ENCODE measurements at regions not wholly inside any gene's neighbourhood (a gene's known extent, or its start where the extent isn't known, plus 50 kb on each side); places are given as distances from the start of the nearest gene placed in this dataset.

DNA sequence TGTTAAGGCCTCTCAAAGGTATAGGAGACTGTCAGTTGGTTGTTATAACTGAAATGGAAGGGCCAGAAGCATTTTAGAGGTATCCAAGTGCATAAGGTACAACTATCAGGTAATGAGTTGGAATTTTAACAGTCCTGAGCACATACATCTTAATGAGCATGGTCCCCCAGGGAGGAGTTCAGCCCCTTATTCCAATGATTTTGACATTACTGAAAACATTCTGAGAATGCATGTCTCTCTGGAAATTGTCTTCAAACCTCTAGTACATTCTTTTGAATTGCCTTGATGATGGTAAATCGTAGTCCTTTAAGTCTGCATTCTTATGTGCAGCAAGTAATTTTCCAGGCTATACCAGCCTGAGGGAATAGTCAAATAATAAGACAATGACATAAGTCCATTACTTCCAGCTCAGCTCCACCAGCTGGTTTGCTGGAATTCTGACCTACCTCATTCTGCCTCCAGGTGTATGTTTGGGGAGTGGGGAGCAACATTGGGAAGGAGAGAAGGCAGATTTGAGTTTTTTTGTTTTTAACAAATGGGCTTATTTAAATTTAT lies 239.2 kb downstream of the MSRB3 start:
- FAIRE-seq: no peak

DNA sequence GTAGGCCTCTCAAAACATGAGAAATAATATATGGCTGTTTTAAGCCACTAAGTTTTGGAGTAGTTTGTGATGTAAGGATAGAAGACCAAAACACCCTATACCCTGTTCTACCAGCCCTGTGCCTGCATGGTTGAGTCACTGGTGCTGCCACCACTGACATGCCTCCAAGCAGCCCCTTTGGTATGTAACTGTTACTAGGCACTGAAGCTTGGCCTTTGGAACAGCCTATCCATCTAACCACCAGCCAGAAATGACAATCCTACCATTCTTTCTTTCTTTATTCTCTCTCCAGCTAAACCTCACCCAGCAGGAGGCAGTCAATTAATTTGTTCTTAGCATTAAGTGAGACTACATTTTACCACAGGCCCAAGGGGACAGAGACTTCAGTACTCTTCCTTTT lies 240.3 kb downstream of the MSRB3 start:
- FAIRE-seq: no peak

DNA sequence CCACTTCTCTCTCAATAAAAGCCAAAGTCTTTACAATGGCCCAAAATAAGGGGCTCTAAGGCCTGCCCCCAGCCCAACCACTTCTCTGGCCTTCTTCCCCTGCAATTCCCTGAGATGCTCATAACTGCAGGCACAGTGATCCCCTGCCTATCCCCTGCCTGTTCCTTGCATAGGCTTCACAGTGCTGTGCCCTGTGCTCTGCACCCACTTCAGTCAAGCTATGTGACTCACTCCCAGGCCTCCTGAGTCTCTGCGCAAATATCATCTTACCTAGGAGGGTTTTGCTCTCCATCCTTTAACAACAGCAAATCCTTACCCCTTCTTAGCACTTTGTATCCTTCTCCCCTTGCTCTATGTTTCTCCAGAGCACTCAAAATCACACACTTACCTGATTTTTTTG lies 242.2 kb downstream of the MSRB3 start:
- no peak for FAIRE-seq

DNA sequence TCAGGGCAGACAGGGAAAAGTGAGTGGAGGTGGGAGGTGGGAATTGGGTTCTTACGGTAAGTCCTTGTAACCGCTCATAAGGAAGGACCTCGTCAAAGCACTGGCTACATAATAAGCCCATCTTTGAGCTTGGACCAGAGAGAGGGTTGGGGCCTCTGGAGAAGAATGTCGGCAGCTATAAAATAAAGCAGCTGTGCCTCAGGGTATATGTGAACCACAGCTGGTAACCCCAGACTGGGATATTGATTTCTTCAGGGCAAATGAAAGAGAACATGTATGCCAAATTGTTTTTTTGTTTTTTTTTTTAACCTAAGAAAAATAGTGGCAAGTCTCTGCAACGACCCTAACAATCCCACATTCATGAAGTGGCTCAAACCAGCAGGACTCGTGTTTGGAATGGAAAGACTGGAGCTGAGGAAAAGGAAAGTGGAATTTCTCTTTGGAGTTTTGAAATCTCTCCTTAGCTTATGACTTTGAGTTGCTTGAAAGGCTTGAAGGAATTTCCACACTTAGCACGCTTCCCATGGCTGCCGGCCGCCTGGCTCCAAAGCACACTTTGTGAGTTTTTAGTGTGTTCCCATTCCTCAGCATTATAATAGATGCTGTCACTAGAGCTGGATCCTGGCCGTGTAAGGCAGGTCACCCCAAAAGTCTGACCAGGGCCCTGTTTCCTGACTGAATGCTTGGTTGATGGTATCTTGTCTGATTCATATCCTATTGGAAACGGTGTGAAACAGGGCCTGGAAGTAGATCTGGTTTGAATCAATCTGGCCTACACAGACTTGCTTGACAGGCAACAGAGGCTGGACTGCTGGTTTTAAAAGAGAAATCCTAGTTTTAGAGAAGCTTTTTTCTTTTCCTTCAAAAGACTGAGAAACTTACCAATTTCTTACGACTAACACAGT lies 244.7 kb downstream of the MSRB3 start:
- no peak for FAIRE-seq

DNA sequence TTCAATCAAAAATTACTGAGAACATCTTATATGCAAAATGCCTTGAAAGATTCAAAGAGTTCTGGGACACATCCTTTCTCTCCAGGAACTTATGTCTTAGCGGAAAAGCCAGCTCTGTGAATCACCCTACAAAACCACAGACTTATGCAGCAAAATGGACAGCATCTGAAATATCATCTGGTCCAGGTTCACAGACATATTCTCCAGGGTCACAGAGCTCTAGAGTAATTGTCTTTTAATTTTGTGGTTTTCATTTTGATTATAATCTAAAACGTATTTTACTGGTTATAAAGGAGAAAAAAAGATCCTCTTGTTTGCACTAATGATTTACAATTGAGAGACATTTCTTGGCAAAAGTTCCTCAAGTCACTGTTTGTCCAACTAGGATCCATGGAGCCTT lies 246.2 kb downstream of the MSRB3 start:
- no peak for FAIRE-seq

DNA sequence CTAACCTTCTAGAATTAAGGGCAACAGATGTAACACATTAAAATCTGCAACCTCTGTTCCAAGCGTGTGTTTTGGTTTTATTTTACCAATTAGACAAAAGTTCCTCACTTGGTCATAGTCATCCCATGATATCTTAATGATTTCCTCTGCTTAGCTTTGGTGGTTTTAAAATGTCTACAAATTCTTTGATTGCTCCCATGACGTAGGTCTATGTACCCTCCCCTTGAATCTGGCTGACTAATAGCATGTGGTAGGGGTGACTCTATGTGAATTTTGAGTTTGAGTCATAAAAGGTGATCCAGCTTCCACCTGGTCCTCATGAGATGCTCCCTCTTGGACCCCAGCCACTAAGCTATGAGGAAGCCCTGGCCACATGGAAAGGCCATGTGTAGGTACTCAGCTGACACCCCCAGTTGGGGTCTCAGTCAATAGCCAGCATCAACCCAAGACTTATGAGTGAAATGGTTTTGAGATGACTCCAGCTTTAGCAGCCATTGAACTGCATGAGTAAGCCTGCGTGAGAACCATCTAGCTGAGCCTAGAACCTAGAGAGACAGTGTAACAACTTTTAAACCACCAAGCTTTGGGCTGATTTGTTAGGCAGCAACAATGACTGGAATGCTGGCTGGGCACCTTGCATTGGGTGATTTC lies 247.1 kb downstream of the MSRB3 start:
- FAIRE-seq: no peak

DNA sequence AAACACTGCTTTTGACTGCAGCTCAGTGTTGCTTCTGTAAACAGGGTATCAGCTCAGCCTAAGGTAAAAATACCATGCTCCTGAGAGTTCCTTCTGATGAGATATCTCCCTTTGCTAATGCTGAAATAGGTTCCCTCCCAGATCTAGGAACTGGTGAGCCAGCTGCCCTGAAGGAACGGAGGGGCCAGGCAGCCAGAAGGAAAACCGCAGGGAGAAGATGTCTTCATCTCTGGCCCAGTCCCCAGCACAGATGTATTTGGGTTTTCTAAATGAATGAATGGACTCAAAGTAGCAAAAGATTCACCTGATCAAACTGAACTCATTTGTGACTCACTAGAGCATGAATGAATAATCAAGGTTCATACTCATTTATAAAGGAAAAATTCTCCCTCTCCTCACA lies 247.8 kb downstream of the MSRB3 start:
- FAIRE-seq: no peak

DNA sequence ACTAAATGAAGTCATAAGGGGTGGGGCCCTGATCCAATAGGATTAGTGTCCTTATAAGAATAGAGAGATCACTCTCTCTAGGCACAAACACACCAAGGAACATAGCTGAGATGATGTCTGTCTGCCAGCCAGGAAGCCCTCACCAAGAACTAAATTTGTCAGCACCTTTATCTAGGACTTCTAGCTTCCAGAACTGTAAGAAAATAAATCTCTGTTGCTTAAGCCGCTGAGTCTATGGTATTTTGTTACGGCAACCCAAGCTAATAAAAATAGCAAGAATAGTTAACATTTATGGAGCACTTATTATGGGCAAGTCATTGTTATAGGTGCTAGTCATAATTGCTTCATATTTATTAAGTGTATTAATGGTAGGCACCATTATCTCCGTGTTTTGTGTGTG lies 249.6 kb downstream of the MSRB3 start:
- FAIRE-seq: no peak

DNA sequence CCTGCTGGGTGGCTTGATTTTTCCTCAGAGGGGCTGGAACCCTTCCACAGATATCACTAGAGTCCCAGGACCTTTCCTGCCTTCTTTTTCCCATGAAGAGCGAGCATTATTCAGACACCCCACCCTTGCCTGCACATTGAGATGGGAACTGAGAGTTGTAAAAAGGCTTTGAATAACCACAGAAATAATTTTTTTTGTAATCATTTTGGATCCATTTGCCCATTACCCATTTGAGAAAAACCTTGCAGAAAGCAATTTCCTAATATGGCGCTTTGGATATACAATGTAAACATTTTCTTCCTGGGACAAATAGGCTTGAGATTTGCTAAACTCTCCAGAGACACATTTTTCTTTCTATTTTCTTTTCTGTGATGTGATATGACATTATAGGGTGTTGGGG lies 250.6 kb downstream of the MSRB3 start:
- no peak for FAIRE-seq

DNA sequence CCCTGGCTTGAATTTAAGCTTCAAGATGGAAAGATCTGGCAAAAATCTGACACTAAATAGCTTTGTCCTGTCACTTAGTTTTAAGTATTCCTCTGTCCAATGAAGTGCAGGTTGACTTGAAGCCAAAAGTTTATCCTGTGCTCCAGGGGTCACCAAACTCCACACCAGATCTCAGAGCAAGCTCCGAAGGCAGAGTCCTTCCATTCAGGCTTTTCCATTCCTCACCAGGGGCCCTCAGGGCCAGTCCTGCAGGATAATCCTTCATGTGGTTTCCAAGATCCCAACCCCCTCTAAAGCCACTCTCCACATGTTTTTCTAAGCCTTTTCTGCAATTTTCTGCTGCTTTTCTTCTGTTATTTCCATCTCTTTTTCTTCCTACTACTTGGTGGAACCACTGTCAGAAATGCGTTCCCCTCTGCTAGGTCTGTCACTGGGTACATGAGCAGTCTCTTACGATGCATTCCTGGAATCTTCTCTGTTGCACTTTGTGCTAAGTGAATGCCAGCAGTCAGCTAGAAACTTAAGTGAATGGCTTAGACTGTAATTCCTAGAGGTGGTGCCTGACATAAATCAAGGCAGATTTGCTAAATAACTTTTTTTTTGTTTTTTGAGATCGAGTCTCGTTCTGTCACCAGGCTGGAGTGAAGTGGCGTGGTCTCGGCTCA lies 251.4 kb downstream of the MSRB3 start:
- FAIRE-seq: no peak

DNA sequence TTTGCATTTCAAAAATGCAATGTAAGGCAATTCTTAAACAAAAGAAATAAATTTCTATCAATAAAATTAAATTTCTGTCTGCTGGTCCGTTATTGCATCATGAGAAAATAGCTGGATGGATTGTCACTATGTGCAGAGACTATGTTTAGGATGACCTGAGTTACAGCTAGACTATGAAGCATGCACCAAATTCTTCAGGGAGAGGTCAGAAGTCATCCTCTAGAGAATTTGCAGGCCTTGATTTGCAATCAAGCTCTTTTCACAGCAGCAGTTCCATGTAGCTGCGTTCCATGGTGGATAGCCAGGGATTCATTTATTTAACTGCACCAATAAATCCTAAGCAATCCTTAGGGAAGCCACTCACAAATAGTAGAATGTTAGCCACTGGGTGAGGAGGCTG lies 253.7 kb downstream of the MSRB3 start:
- FAIRE-seq: no peak

DNA sequence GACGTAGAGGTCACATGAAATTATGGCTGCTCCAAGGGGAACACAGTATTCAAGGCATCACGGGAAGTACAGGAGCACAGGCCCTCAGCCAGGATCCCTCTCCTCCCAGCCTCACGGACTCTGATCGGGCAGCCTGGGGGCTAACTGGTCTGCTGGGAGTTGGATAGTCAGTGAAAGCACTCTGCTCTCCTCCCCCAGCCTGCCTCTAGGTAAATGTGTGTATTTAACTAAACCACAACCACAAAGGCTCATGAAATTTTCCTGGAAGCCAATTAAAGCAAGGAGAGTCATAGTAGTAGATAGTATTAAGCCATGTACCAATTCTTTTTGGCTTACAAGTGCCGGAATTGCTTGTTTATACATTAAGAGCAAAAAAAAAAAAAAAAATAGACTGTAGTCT lies 254.3 kb downstream of the MSRB3 start:
- no peak for FAIRE-seq

DNA sequence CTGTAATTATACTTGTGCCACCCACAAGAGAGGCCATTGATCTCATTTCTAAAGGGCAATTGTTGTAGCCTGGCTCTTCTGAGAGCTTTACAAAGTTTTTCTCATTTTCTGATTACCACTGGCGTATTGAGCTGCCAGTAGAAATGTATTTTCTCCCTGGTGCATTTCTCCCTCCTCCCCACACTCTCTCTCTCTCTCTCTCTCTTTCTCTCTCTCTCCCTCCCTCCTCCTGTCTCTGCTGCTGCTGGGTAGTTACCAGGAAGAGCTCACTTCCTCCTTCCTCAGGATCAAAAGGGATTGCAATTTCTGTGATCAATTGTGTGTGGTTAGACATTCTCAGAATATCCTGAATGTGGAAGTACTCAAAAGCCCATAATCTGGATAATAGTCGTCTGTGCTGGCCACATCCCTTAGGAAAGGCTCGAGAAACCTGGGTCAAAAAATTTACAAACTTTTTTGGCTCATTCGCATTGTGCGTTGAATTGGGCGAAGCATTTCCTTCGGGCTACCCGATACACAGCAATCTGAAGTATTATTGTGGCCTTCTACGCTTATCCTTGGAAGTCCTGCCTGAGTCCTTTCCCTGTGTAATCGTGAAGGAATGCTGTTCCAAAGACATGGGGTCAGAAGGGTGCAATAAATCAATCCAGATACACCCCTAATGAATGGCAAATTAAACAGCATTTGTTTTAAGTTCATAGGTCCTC lies 254.8 kb downstream of the MSRB3 start:
- FAIRE-seq: no peak

DNA sequence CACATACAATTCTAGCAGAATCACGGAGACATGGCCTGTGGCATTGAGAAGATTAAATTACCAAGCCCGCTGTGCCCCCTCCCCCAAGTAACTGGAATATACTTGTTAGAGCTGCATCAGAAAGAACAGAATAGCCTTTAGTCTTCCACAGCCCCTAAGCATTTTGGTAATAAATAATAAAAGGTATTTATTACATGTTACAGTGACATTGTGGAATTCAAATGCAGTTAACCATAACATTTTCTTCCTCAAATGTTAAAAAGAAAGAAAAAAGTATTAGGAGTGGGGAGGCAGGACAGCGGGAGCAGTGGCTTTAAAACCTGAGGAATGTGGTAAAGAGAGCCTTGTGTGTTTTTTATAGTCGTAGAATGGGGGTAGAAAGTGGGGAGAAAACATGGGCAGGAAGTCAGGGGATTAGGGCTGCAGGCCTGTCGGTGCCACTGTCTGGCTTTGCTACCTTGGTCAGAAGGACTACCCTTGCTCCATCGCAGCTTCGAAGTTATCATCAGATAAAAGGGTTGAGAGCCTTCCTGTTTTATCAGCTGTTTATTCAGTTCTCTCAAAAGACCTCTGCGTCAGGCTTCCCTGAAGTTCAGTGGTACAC lies 255.9 kb downstream of the MSRB3 start:
- FAIRE-seq: no peak

DNA sequence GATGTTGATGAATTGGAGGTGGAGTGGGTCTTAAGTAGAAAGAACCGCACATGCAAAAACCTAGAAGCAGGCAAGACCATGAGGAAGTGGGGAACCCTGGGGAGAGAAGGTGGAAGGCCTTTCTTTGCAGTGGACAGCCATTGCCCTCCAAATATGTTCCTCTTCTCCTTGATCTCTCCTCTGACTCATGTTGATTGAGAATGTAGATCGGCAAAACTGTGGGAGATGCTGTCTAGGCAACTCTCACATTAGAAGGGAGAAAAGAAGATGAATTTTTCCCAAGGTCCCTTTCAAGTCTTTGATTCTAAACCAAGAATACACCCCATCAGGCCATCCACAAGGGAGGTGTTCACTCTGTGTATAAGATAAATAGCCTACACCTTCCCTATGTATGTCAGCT lies 257.5 kb downstream of the MSRB3 start:
- no peak for FAIRE-seq

DNA sequence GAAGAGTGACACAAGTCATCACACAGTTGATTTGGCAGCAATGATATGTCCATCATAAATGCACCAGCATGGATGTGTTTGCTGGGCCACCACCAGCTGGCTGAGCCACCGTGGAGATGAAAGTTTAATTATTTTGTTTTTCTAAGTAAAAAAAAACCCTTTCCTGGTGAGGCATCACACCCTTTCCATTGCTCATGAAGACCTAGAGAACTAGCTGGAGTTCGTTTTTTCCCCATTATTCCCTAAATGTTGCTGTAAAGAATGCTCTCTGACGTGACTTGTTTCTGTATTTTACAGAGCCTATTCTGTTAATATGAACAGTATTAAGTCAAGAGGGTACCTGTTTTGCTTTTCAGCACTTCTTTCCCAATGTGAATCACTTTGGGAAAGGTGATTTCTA lies 257.9 kb downstream of the MSRB3 start:
- FAIRE-seq: no peak

DNA sequence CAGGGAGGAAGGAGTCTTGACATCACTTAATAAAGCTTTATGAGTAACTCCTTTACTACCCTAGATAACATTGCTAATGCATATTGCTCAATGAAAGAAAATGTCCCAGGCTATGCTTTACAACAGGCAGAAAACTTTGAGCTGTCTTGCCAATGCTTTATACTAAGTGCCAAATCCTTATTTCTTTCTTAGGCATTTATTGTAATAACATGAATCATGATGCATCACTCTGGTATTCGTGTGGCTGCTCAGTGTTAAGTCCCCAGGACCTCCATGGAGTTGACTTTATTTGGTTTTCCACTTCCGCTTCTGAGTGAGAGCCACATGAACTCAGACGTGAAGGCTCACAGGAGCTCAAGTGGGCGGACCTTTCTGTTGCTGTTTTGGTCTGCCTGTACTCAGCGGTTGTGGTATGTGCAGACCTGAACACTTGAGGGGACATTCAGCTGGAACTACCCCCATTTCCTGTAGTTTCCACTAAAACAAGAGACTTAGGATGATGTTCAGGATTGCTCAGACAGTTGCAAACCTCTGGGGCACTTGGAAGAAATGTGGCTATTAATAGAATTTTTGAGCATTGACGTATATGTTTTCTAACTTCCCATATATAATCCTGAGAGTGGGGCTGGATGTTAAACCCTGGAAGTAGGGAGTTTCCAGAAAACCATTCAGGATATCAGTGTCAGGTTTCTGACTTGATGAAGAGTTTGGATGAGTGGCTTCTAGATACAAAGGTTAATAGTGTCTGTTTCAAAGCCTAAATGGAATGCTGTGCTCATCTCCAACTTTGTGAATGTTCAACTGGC lies 258.6 kb downstream of the MSRB3 start:
- no peak for FAIRE-seq

DNA sequence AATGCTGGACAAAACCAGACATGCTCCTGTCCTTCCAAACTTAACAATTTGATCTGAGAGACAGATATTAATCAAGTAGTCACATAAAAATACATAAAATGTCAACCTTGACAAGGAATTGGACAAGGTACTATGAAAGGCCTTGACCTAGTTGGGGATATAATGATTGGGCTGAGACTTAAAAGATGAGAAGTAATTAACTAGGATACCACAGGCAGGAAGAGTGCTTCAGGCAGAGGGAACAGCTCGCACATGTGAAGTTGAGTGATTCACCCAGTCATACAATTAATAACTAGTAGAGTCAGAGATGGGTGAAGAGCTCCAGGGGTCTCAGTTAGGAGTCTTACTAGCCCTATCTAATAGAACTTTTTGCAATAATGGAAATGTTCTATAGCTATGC lies 259.5 kb downstream of the MSRB3 start:
- no peak for FAIRE-seq

DNA sequence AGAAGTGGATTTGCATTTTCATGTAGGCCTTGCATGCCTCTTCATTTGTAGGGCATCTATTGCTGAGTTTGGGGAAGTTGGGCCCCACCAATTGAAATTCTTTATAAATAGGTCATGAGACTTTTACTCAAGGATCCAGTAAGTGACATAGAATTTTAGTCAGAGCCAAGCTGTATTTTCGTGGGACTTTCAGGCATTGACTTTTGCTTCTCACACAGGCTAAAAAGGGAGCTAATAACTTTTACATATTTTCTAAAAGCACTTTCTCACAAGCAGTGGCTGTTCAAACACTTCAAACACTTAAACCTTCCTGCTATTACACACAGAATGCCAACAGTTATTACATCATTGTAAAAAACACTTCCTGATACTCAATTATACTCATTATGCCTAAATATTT lies 260.5 kb downstream of the MSRB3 start:
- FAIRE-seq: no peak

DNA sequence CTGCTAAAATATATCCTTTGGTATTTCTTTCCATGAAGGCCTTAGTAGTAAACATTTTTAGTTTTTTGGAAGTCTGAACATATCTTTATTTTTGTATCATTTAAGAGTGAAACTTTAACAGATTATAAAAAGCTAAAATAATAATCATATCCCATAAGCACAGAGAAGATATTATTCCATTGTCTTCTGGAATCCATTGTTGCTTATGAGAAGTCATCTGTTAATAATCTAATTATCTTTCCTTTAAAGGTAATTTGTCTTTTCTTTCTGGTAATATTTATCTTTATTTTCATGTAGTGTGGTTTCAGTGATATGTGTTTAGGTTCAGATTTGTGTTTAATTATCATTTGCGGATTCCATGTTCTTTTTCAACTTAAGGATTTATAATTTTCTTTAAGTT lies 261.7 kb downstream of the MSRB3 start:
- no peak for FAIRE-seq

DNA sequence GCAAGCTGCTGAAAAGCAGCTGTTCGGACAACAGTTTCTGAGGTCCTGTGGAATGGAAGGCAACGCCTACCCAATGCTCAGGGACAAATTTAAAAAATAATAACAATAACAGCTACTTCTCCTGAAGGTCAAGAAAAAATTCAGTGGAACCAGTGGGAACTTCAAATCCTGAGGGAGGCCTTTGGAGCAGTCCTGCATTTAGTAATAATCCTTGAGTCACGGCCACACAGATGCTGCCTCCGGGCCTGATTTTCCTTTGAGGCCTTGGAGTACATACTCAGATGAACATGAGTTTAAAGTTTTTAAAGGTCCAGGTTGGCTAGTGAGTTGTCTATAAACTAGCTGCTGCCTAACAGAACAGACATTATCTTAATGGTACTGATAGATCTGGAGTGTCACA lies 268.0 kb downstream of the MSRB3 start:
- FAIRE-seq: no peak
